AG08395 (cell line): ENCODE measurements at regions not wholly inside any gene's neighbourhood (a gene's known extent, or its start where the extent isn't known, plus 50 kb on each side); places are given as distances from the start of the nearest gene placed in this dataset.
"Not testable (repeated sequence)": the region's sequence is repeated elsewhere in the genome, so short reads cannot be mapped to it uniquely, and the experiment has no call there.

ENCODE experiments used
- DNase-seq: peaks from one replicate; pipeline ENCODE4 v3.0.0; 2012; ENCODE audit warnings: mixed read lengths, low spot score

DNA sequence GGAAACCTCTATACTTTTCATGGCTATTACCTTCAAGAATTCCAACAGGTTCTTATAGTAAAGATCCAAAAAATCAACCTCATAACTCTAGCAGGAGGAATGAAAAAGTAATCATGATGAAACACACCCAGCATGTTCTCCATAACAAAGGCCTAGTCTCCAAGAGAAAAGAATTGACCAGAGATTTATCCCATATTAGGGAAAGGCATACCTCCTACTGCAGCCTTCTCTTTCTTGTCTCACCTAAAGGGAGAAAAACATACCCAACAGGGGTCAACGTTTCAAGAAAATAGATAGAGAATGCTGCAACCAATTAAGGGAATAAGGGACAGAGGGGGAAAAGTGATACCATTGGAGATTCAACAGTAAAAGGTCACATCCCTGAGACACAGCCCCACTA lies 262.5 kb downstream of the FRK start:
- DNase-seq, result no peak

DNA sequence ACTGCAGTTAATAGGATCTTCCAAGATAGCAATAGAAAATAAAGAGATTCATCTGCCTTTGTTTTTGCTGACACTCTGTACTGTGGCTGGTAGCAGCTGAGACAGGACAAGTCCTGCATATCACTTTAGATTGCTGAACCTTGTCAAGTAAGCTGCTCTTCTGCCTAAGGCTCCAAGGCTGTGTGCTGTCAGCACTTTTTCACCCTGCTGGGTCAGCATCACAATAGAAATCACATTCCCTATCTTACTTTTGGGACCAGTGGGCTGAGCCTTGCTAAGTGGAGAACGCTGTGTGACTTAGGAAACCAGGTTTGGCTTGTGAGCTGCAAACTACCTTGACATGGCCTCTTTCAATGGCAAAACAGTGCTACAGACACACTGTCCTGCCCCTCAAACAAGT lies 263.9 kb downstream of the FRK start:
- no peak for DNase-seq

DNA sequence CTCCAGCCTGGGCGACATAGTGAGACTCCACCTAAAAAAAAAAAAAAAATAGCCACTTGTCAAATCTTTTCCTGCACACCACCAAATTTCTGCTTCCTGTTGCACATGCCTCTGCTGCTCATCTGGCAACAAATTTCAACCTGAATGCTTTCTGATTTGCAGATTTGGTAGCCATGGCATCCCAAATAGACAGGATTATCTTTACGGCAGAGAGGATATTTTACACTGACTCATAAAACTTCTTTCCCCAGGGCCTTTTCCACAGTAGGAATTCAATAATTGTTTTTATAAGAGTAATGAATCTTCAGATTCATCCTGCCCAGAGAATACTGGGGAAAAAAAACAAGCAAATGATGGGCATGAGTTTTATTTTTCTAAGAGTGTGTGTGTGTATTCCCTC lies 264.6 kb downstream of the FRK start:
- DNase-seq, result no peak

DNA sequence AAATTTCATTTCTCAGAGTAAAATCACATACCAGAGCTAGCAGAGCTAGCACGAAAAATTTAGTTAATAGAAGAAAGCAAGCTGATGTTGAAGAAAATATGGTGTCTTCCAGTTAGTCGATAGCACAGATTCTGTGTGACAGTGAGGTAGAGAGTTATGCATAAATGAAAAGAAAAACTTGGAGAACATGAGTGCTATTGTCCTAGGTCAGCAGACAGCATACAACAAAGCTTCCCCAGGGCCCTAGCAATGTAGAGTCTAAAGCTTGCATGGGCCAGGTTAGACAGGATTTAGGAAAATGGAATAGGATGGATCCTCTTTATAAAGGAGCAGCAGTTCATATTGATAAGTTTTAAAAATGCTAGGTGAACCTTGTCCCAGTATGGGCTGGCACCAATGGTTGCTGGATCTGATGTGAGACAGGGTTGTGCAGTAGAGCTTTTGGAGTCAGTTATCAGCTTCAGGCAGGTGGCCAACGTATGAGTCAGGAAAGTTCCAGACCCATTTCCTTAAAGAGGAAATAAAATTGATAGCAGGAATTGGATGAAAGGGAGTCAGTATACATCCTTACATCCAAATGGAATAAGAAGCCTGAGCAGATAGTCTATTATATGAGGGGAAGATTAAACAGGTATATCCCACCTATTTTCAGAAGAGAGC lies 277.2 kb downstream of the FRK start:
- peak; percentile 1 for DNase-seq

DNA sequence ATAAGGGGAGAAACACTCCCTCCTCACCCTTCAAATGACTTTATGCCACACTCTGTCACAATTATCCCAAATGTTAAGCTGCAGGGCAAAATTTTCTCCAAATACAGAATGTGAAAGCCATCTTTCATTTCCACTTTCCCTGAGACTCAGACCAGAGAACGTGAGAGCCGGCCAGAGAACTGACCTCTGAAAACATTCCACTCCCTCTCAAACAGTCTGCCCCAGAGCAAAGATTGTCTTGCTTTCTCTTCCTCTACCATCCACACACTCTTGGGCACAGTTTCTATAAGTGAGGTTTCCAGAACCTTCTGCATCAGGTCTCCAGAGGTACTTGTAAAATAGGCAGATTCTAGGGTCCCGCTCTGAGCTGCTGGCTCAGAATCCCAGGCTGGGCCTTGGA lies 278.1 kb downstream of the FRK start:
- DNase-seq, result no peak

DNA sequence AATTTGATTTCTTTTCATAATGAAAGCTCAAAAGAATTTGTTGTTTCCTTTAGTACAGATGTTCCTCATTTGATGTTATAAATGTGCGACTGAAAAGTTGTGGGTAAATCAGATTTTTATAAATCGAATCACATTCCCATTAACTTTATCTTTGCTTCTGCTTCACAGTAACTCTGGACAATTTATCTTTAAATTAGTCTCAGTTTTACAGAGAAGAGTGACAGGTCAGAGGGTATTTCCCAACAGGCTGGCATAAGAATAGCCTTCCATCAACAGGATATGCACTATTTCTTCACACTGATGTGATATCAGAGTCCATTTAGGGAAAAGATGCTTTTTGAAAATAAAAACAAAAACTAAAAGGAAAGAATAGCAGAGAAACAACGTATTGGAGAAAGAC lies 286.9 kb downstream of the FRK start:
- no peak for DNase-seq

DNA sequence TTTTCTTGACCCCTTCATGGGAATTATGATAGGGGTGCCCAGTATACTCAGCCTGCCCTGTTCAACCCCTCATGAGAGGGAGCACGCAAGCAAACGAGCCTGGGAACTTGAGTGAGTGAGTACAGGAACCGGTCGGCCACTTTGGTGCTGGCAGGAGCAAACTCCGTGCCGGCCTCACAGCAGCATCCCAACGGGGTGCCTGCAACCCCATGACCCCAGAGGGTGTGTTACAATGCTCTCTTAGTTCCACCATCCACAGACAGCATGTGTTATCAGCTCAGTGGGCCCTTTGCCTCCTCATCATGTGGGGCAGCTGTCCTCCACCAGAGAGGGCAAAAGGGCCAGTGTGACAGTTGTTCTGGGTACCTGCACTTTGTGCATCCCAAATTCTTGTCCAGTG lies 289.8 kb downstream of the FRK start:
- no peak for DNase-seq

DNA sequence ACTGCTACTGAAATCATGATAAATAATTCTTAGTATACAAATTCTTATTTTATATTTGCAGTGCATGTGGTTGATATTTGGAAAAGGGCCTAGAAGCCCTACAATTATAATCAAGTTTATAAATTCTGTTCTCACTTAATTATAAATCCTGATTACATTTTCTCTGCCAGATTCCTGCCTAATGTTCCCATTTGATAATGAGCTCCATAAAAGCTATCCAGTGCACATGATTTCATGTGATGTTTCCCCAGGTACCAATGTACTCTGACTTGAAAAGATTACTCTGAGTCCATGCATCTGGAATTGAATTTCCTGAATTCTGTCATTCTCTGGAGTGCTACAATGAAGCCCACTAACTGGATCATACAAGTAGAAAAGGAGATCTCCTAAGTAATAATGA lies 292.2 kb downstream of the FRK start:
- no peak for DNase-seq

DNA sequence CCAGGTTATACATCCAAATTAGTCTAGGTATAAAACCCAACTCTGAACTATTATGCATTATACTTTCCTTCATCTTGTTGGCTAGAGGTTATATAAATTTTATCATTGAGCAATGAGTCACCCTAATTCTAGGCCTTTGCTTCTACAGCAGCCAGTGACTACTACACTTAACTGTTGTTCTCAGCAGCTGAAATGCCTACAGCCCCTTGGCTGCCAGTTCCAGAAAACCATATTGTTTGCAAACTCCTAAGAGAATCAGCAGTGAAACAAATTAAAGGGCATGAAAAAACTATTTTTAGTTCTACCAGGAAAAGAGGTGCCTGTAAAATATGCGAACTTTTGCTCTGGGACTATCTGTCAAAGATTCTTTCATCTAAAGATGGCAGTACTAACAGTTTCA lies 292.8 kb downstream of the FRK start:
- no peak for DNase-seq

DNA sequence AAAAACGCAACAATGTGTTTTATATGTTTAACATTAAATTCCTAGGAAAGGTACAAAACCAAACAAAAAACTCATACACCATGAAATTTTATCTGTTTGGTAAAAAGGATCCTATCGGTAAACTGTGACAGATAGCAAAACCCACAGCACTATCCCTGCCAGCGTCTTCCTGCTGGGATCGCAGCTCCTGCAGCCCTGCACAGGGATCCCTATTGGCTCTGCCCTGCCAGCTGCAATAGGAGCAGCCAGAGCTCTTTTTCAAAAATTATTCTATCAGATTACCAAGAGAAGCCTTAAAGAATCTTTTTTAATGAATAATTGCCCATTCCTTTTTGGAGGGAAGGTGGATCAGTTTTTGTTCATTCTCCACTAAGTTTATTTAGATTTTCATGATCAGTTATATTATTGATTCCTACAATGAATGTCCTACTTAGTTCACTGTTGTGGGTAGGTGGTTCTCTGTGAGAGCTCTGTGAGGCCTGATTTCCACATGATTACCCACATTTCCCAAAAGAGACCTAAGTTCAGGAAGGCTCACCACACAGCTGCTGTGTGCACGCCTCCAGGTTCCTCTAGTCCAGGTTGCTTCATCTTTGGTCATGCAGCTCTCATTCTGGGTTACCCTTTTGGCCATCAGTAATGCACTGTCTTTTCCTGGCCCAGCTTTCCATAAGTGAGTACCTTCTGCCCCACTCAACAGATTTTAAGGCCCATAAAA lies 293.8 kb downstream of the FRK start:
- DNase-seq, result no peak

DNA sequence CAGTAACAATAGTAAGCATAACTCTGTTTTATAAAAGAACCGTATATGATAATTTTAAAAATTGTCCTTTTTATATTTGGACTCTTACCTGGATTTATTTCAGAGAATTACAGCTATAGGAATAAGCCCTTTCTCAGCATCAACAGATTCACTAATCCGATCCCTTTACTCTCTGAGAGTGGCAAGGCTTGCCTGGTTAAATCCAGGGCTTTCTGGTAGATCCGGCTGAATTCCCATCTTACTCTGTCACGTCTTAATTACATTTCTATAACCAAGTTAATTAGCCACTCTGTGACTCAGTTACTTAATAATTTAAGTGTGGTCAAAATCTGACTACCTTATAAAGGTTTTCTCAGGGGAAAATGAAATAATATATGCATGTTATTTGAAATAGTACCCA lies 294.7 kb downstream of the FRK start:
- DNase-seq, result no peak

DNA sequence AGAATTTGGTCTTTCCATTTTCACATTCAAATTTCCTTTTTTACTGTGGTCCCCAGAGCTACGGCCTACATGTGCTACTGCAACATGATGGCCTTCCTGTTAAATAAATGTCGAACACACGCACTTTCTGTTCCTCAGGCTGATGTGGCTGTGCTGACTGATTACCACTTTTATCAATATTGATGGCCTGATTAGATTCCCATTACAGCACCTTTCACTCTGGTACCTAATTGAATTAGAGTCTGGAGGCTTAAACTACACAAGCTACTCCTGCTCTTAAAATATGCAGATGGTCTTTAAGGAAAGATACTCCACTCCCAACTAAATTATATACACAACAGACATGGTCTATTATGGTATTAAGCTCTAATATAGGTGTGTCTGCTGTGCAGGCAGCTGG lies 301.6 kb downstream of the FRK start:
- DNase-seq, result no peak

DNA sequence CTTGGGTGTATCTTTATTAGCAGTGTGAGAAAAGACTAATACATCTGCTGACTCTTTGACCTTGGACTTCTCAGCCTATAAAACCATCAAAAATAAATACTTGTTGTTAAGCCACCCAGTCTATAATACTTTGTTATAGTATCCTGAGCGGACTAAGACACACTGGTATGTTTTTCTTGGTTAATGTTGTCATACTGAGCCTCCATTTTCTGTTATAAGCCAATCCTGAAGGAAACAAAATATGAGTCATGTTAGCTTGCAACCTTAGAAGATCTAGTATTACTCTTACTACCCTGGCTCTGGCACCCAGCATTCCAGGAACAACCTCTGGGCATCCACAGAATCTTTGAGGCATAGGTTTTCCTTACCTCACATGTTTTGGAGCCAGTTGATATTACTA lies 307.2 kb downstream of the FRK start:
- no peak for DNase-seq

DNA sequence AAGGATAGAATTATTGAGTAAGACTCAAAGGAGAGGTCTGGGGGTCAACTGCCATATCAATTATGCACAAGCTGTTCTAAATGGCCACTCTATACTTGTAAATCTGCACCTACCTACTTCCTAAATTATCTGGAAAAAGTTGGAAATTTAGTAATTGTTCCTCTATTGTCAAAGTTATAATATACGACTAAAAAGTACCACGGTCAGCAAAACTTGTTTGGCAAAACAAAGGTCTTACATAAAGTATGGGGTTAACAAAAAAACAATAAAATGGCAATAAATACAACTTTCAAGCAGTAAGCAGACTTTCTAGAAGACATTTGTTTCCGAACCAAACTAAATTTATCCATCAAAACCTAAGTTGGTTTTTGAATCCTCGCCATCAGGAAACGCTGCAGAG lies 309.7 kb downstream of the FRK start:
- DNase-seq, result no peak

DNA sequence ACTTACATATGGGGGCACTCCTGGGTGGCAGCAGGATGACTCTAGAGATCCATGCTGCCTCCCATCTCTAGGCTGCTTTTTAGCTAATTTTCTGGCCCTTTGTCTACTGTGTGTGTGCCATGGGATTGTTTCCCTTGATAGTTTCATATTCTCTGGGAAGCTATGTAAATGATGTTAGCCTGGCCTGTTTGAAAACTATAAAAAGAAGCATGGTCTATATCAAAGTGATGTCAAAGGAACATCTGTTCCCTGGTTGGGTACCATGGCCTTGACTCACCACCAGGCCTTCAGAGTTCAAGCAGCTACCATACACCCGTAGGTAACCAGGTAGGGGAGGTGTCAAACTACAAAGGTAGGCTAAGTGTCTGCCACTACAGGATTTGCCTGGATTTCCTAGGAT lies 310.4 kb downstream of the FRK start:
- no peak for DNase-seq

DNA sequence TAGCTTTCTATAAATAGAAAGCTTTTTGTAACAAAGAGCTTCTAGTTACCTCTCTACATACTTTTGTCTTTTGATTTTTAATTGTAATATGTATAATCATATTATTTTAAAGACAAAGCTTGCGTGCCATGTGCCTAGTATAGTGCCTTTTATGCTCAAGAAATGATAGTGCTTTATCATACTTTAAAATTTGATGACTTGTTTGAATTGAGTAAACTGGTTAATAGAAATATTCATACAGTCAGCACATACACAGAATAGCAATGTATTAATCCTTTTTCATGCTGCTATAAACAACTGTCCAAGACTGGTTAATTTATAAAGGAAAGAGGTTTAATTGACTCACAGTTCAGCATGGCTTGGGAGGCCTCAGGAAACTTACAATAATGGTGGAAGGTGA lies 313.0 kb downstream of the FRK start:
- DNase-seq, result no peak

DNA sequence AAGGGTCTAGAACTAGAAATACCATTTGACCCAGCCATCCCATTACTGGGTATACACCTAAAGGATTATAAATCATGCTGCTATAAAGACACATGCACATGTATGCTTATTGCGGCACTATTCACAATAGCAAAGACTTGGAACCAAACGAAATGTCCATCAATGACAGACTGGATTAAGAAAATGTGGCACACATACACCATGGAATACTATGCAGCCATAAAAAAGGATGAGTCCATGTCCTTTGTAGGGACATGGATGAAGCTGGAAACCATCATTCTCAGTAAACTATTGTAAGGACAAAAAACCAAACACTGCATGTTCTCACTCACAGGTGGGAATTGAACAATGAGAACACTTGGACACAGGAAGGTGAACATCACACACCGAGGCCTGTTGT lies 314.1 kb downstream of the FRK start:
- DNase-seq, result not testable (repeated sequence)

DNA sequence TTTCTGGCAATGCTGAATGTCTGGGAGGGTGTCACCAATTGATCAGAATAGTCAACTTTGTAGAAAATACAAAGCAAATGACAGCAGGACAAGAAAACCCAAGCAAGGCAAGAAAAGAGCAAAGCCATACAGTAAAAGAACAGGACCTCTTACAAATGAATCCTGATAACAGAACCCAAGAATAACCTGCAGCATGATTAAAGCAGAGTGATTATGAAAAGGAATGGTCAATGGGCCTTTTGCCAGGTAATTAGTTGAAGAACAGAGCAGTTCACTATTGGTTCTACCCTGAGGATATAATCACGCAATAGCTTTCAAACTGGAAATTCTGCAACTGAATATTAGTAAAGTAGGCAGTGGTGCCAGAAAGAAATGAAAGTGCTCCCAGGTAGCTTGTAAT lies 319.8 kb downstream of the FRK start:
- DNase-seq, result no peak

DNA sequence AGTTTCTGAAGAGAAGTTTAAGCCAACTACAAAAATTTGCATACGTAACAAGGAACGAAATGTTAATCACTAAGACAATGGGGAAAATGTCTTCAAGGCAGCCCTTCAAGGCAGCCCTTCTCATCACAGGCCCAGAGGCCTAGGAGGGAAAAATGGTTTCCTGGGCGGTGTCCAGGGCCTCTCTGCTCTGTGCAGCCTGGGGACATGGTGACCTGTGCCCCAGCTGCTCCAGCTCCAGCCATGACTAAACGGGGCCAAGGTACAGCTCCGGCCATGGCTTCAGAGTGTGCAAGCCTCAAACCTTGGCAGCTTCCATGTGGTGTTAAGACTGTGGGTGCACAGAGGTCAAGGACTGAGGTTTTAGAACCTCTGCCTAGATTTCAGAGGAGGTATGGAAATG lies 325.1 kb downstream of the FRK start:
- DNase-seq, result no peak

DNA sequence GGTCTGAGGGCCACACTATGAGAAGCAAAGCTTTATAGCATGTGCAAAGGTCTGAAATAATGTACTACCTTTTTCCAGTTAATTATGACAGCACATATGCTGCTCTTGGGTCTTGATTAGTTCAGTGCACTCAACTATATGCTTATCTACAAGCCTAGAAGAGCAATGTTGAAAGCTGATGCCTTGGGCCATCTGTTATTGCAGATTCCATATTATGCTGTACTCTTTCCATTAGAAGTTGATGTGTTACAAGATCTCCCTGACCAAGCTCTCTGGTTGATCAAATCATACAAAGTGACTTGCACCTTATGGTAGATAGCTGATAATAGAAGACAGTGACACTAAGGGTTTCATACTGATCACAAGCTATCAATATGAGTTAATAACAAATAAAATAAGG lies 327.3 kb downstream of the FRK start:
- no peak for DNase-seq

DNA sequence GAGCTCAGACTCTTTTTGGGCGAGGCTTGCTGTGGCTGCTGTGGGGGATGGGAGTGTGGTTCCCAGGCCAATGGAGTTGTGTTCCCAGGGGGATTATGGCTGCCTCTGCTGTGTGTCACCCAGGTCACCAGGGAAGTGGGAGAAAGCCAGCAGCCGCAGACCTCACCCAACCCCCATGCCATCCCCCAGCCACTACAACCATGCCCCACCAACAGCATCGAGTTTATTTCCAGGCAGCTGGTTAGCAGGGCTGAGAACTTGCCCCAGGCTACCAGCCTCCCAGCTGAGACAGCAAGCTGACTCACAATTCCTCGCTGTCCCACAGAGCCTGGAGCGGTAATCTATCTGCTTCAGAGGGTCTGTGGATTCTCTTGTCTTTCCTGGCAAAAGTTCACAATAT lies 331.7 kb downstream of the FRK start:
- DNase-seq, result no peak

DNA sequence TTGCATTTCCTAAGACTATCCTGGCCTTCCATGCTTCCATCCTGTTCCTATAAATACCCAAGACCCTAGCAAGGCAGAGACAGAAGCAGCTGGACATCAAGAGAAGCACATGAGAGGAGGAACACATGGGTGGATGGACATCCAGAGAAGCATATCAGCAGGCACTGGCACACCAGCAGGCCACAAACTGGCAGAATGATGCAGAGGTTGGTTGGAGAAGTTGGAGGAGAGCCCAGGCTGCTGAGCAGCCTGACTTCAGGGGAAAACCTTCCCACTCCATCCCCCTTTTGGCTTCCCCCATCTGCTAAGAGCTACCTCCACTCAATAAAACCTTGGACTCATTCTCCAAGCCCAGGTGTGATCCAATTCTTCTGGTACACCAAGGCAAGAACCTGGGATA lies 332.5 kb downstream of the FRK start:
- no peak for DNase-seq

DNA sequence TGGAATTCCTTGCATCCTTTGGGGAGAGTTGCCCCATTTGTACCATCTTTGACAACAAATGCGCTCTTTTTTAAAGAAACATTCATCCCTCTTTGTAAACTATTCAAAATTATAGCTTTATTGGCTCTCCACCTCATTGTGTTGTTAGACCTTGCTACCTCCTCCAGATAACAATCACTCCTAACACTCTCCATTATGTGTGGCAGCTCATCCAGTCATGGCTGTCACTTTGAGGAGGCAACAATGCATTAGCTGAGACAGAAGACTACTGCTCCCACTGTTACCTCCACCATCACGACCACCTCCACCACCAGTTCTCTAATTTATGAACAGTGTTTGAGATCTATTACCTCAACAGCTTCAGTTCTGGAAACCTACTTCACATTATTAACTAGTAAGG lies 339.1 kb downstream of the FRK start:
- DNase-seq, result no peak

DNA sequence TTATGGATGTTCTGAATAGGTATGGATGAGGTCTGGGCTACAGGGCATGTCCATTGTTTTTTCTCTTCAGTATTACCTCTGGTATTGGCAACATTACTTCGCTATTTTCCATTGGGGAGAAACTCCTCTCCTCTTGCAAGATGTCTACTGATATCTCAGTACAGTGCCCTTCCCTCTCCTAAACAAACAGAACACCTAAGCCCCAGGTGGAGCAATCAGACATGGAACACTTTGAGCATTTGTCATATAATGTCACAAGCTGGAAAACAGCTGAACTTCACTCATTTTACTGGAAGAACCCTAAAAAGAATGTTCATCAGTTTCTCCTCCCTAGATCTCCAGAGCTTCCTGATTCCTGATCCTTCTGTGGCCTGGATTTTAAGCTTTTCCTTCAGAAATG lies 339.8 kb downstream of the FRK start:
- DNase-seq, result no peak
